ENCODE measurements at regions not wholly inside any gene's neighbourhood (a gene's known extent, or its start where the extent isn't known, plus 50 kb on each side); places are given as distances from the start of the nearest gene placed in this dataset.

GRCh38 chr3:118772036-118772435 is 262.6 kb downstream of the IGSF11 start:
- Histone ChIP-seq H2AFZ (ENCODE audit: low read depth, low read length) (no peak overlapping the region), H3K4me1 (ENCODE audit: control insufficient read depth, insufficient read depth, low read depth, low read length) (no peaks in the 10 kb centered on the region), H2BK15ac (ENCODE audit: low read depth, poor library complexity, severe bottlenecking) (no peak overlapping the region), H3K23ac (ENCODE audit: low read length in 2 of 2) (no peak overlapping the region), H3K9me3 (ENCODE audit: control insufficient read depth, low read length) (no peaks in the 10 kb centered on the region), H4K8ac (ENCODE audit: low read length) (no peak overlapping the region), H3K27ac (ENCODE audit: low read length, poor library complexity, severe bottlenecking) (no peak overlapping the region), H4K91ac (ENCODE audit: low read length) (no peak overlapping the region), H3K14ac (ENCODE audit: low read length in 2 of 2) (no peak overlapping the region), H2AK5ac (ENCODE audit: low read length, severe bottlenecking) (no peak overlapping the region), H3K79me1 (replicated peaks; ENCODE audit: low read length, poor library complexity, severe bottlenecking) (no peaks in the 10 kb centered on the region), H2BK5ac (ENCODE audit: low read depth, low read length, poor library complexity, severe bottlenecking) (no peak overlapping the region), H3K4ac (ENCODE audit: low read depth in 1 of 2, low read length in 2 of 2) (no peak overlapping the region), H3K36me3 (ENCODE audit: control insufficient read depth in 1 of 2, insufficient read depth in 2 of 2, low read depth in 1 of 2, low read length in 2 of 2) (no peaks in the 10 kb centered on the region), H3K4me2 (ENCODE audit: low read length, poor library complexity, severe bottlenecking) (no peak overlapping the region), H3K9ac (ENCODE audit: low read length) (no peak overlapping the region), H3K4me3 (ENCODE audit: insufficient read depth in 1 of 2, low read depth in 1 of 2, low read length in 2 of 2) (no peak overlapping the region), H2BK120ac (ENCODE audit: low read depth, low read length) (no peak overlapping the region), H3K18ac (ENCODE audit: low read depth in 1 of 2, low read length in 2 of 2) (no peak overlapping the region), H3K27me3 (ENCODE audit: control insufficient read depth in 1 of 2, insufficient read depth in 1 of 2, low read length in 2 of 2) (no peaks in the 10 kb centered on the region), H2BK12ac (ENCODE audit: low read length in 2 of 2) (no peak overlapping the region)
- no peak for DNase-seq
- 70% methylated on average over 1 of the region's 2 CpGs for WGBS

GRCh38 chr3:118772547-118773011 is 262.1 kb downstream of the IGSF11 start:
- H3K4me1 ChIP-seq (ENCODE audit: control insufficient read depth, insufficient read depth, low read depth, low read length): no peaks in the 10 kb centered on the region

GRCh38 chr3:118775021-118775420 is 259.6 kb downstream of the IGSF11 start:
- DNase-seq: no peak
- no peak overlapping the region for H3K27ac ChIP-seq (ENCODE audit: low read length, poor library complexity, severe bottlenecking)
- no peak overlapping the region for H2AK5ac ChIP-seq (ENCODE audit: low read length, severe bottlenecking)
- no peak overlapping the region for H2BK15ac ChIP-seq (ENCODE audit: low read depth, poor library complexity, severe bottlenecking)
- H3K79me1 ChIP-seq (replicated peaks; ENCODE audit: low read length, poor library complexity, severe bottlenecking): no peaks in the 10 kb centered on the region
- no peak overlapping the region for H4K8ac ChIP-seq (ENCODE audit: low read length)
- H3K4me2 ChIP-seq (ENCODE audit: low read length, poor library complexity, severe bottlenecking): no peak overlapping the region
- H2BK120ac ChIP-seq (ENCODE audit: low read depth, low read length): no peak overlapping the region
- H3K23ac ChIP-seq (ENCODE audit: low read length in 2 of 2): no peak overlapping the region
- H4K91ac ChIP-seq (ENCODE audit: low read length): no peak overlapping the region
- no peaks in the 10 kb centered on the region for H3K9me3 ChIP-seq (ENCODE audit: control insufficient read depth, low read length)
- no peak overlapping the region for H3K14ac ChIP-seq (ENCODE audit: low read length in 2 of 2)
- H3K9ac ChIP-seq (ENCODE audit: low read length): no peak overlapping the region
- H3K36me3 ChIP-seq (ENCODE audit: control insufficient read depth in 1 of 2, insufficient read depth in 2 of 2, low read depth in 1 of 2, low read length in 2 of 2): no peaks in the 10 kb centered on the region
- H3K4me1 ChIP-seq (ENCODE audit: control insufficient read depth, insufficient read depth, low read depth, low read length): no peaks in the 10 kb centered on the region
- H2BK5ac ChIP-seq (ENCODE audit: low read depth, low read length, poor library complexity, severe bottlenecking): no peak overlapping the region
- no peak overlapping the region for H2BK12ac ChIP-seq (ENCODE audit: low read length in 2 of 2)
- H3K18ac ChIP-seq (ENCODE audit: low read depth in 1 of 2, low read length in 2 of 2): no peak overlapping the region
- no peak overlapping the region for H2AFZ ChIP-seq (ENCODE audit: low read depth, low read length)
- H3K27me3 ChIP-seq (ENCODE audit: control insufficient read depth in 1 of 2, insufficient read depth in 1 of 2, low read length in 2 of 2): no peaks in the 10 kb centered on the region
- H3K4me3 ChIP-seq (ENCODE audit: insufficient read depth in 1 of 2, low read depth in 1 of 2, low read length in 2 of 2): no peak overlapping the region
- H3K4ac ChIP-seq (ENCODE audit: low read depth in 1 of 2, low read length in 2 of 2): no peak overlapping the region

More at GRCh38 chr3:118772547-118773011, 262.1 kb downstream of the IGSF11 start:
- Histone ChIP-seq H3K4ac (ENCODE audit: low read depth in 1 of 2, low read length in 2 of 2) (no peak overlapping the region), H2AFZ (ENCODE audit: low read depth, low read length) (no peak overlapping the region), H3K36me3 (ENCODE audit: control insufficient read depth in 1 of 2, insufficient read depth in 2 of 2, low read depth in 1 of 2, low read length in 2 of 2) (no peaks in the 10 kb centered on the region), H3K14ac (ENCODE audit: low read length in 2 of 2) (no peak overlapping the region), H2BK15ac (ENCODE audit: low read depth, poor library complexity, severe bottlenecking) (no peak overlapping the region), H3K9me3 (ENCODE audit: control insufficient read depth, low read length) (no peaks in the 10 kb centered on the region), H3K18ac (ENCODE audit: low read depth in 1 of 2, low read length in 2 of 2) (no peak overlapping the region), H2BK12ac (ENCODE audit: low read length in 2 of 2) (no peak overlapping the region), H3K23ac (ENCODE audit: low read length in 2 of 2) (no peak overlapping the region), H3K27ac (ENCODE audit: low read length, poor library complexity, severe bottlenecking) (no peak overlapping the region), H2BK5ac (ENCODE audit: low read depth, low read length, poor library complexity, severe bottlenecking) (no peak overlapping the region), H4K91ac (ENCODE audit: low read length) (no peak overlapping the region), H3K9ac (ENCODE audit: low read length) (no peak overlapping the region), H2BK120ac (ENCODE audit: low read depth, low read length) (no peak overlapping the region), H3K79me1 (replicated peaks; ENCODE audit: low read length, poor library complexity, severe bottlenecking) (no peaks in the 10 kb centered on the region), H2AK5ac (ENCODE audit: low read length, severe bottlenecking) (no peak overlapping the region), H3K4me3 (ENCODE audit: insufficient read depth in 1 of 2, low read depth in 1 of 2, low read length in 2 of 2) (no peak overlapping the region), H3K27me3 (ENCODE audit: control insufficient read depth in 1 of 2, insufficient read depth in 1 of 2, low read length in 2 of 2) (no peaks in the 10 kb centered on the region), H4K8ac (ENCODE audit: low read length) (no peak overlapping the region), H3K4me2 (ENCODE audit: low read length, poor library complexity, severe bottlenecking) (no peak overlapping the region)
- peak; percentile 5 for DNase-seq

- Histone ChIP-seq H2BK120ac (ENCODE audit: low read depth, low read length) (no peak overlapping the region), H3K36me3 (ENCODE audit: control insufficient read depth in 1 of 2, insufficient read depth in 2 of 2, low read depth in 1 of 2, low read length in 2 of 2) (no peaks in the 10 kb centered on the region), H3K4me1 (ENCODE audit: control insufficient read depth, insufficient read depth, low read depth, low read length) (peaks cover 1% of the 10 kb centered on the region), H2BK12ac (ENCODE audit: low read length in 2 of 2) (no peak overlapping the region), H2AFZ (ENCODE audit: low read depth, low read length) (no peak overlapping the region), H3K23ac (ENCODE audit: low read length in 2 of 2) (no peak overlapping the region), H4K8ac (ENCODE audit: low read length) (no peak overlapping the region), H3K18ac (ENCODE audit: low read depth in 1 of 2, low read length in 2 of 2) (no peak overlapping the region), H4K91ac (ENCODE audit: low read length) (no peak overlapping the region), H3K4me2 (ENCODE audit: low read length, poor library complexity, severe bottlenecking) (no peak overlapping the region), H3K4me3 (ENCODE audit: insufficient read depth in 1 of 2, low read depth in 1 of 2, low read length in 2 of 2) (no peak overlapping the region), H3K79me1 (replicated peaks; ENCODE audit: low read length, poor library complexity, severe bottlenecking) (no peaks in the 10 kb centered on the region), H2AK5ac (ENCODE audit: low read length, severe bottlenecking) (no peak overlapping the region), H3K27me3 (ENCODE audit: control insufficient read depth in 1 of 2, insufficient read depth in 1 of 2, low read length in 2 of 2) (no peaks in the 10 kb centered on the region), H3K4ac (ENCODE audit: low read depth in 1 of 2, low read length in 2 of 2) (no peak overlapping the region), H3K14ac (ENCODE audit: low read length in 2 of 2) (no peak overlapping the region), H3K9ac (ENCODE audit: low read length) (no peak overlapping the region), H3K9me3 (ENCODE audit: control insufficient read depth, low read length) (no peaks in the 10 kb centered on the region), H2BK5ac (ENCODE audit: low read depth, low read length, poor library complexity, severe bottlenecking) (no peak overlapping the region), H3K27ac (ENCODE audit: low read length, poor library complexity, severe bottlenecking) (no peak overlapping the region), H2BK15ac (ENCODE audit: low read depth, poor library complexity, severe bottlenecking) (no peak overlapping the region)
- WGBS: 65% methylated on average over 3 of the region's 4 CpGs
- no peak for DNase-seq
Observed at GRCh38 chr3:118778201-118778600, 256.4 kb downstream of the IGSF11 start.

Data from mesenchymal stem cell (in vitro differentiated cells and primary cell).